ENCODE measurements at regions not wholly inside any gene's neighbourhood (a gene's known extent, or its start where the extent isn't known, plus 50 kb on each side); places are given as distances from the start of the nearest gene placed in this dataset.
"Not testable (repeated sequence)": the region's sequence is repeated elsewhere in the genome, so short reads cannot be mapped to it uniquely, and the experiment has no call there.

DNA sequence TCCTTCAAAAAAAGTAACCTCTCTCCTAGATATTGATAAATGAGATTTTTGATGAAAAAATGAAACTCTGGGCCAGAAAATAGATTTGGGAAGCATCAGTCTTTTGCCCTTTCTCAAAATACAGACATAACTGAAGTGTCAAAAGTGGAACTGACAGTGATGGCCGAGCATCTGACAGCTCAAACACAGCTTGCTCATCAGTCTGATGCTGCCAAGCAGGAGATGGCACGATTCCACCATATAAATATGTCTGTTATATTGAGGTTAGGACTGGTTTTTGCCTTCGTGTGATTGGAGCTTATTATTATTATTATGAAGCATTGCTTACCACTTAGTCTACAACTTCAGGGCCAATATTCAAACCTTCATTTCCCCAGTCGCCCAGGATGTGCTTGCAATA, 152.6 kb upstream of the EPHA3 start:
- DNase-seq (ENCODE audit: low spot score), result no peak

DNA sequence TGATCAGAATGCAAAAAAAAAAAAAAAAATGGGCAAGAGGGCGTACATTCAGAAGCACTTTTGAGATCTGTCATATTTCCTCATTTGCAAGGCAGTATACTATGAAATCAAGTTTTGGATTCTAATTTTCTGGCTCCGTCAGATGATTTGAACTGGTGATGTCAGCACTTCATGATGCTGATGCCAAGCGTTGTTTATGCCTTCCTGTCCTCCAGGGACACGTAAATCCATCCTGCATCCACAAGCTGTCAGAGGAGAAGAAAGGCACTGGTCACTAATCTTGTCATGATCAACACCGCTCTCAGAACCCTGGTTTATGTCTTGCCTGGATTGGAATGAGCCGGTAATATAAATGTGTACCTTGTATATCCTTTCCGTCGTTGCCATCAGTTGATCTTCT, 152.1 kb upstream of the EPHA3 start:
- no peak for DNase-seq (ENCODE audit: low spot score)

DNA sequence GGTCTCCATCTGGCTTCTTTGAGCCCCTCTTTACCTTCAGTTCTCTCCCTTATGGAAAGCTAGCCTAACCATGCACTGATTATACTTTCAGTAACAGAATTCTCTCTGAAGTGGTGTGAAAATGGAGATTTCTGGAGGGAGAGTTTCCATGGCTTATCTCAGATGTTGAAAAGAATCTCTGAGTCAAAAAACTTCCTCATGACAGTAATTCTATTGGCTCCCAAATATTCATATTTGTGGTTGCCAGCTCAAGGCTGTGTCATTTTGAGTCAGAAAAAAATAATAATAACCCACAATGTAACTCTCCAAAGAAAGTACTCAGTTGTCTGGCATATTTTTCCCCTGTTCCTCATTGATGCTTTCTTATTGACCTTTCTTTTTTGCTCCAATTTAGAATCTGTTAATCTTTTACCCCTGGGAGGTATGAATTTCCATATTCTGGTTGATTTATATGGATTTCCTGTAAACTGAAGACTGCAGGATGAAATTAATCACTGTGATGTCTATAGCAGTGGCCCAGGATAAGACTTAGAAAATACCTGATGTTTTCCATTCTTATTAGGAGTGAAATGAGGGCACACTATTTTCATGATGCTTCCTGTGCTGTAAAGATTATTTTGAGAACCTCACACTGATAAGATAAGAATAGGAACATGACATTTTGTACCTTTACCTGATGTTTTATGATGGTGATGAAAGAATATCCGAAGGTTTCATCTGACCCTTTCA, 149.5 kb upstream of the EPHA3 start:
- DNase-seq (ENCODE audit: low spot score), result no peak

DNA sequence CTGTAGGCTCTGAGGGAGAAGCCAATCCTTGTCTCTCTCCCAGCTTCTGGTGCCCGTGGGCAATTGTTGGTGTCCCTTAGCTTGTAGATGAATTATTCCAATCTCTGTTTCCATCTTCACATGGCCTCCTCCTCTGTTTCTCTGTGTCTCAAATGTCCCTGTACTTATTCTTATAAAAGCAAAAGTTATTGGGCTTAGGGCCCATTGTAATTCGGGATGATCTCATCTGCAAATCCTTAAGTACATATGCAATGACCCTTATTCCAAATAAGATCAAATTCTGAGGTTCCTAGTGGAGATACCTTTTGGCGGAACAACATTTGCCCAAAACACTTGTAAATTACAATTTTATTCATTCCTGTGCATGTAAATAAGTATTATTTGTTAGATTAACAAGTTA, 147.4 kb upstream of the EPHA3 start:
- DNase-seq (ENCODE audit: low spot score), result no peak

DNA sequence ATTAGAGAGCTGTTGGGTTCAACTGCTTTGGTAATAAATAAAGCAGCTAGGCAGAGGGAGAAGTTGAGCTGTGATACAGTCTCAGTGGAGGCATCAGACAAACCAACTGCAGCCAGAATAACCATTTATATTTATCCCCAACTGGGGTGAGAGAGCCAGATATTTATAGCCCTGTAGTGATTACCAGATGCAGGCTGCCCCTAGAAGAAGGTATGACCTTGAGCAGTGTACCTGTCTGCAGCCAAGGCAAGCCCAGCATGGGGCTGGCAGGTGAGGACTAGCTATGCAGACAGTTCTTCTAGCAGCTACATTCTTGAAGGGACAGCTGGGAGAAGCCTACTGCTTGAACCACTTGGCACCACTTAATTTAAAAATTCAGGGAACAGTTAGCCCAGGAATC, 144.4 kb upstream of the EPHA3 start:
- DNase-seq (ENCODE audit: low spot score), result no peak

DNA sequence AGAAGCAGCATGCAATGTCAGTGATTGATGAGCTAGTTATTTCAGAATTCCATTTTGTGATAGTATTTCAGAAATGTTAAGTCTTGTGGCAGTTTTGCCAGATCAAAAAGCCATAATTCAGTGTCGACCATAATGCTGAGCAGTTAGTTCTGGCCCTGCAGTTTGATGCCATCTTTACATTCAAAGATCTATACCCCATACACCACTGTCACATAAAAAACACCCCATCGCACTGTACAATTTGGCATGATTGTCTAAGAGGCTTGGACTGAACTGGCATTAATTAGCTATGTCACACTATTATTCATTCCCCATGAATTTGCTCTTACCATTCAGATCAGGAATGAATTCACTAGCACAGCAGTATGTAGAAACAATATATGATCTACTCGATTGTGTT, 127.7 kb upstream of the EPHA3 start:
- no peak for DNase-seq (ENCODE audit: low spot score)

DNA sequence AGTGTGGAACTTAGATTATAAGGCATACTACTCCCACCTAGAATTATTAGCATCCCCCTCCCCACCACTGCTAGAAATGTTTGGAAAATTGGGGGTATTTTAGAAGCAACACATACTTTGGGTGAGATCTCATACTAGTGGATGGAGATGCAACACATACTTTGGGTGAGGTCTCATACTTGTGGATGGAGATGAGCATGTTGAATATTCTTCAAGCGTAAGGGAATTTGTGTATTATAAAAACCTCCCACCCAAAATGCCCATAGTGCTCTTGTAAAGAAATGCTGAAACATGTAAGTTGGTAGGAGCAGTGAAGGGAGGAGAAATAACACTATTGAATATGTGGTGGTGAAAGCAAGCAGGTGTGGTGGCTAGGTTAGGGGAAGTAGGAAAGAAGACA, 124.0 kb upstream of the EPHA3 start:
- DNase-seq (ENCODE audit: low spot score), result no peak

DNA sequence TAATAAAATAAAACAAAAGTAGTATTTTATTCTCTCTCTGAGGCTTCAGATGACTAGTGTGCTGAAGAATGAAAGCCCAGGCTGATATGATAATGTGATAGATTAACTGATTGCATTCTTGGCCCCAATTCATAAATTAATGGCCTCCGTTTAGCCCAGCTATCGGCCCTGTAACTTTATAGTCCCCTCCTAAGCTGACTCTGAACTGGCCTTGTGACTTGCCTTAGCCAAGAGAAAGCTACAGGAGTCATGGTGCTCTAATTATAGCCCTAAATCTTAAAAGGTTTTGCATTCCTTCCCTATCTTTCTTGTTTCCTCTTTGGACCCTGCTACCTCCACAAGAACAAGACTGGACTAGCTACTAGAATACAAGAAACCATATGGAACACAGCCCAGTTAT, 123.2 kb upstream of the EPHA3 start:
- DNase-seq (ENCODE audit: low spot score), result no peak

DNA sequence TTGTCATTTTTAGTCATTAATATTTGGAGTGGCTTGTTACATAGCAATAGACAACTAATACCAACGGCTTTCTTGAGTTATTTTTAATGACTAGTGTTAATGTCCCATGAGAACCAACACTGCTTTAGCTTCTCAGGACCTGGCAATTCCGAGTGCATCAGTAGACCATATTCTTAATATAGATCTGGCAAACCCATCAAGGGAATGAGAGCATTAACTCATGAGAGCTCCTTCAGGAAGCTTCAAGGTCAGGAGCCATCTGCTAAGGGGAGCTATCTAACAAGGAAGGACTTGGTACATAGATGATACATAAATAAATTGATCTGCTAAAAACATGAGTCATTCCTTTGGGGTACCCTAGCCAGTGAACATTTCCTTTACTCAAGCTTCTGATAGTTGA, 122.6 kb upstream of the EPHA3 start:
- no peak for DNase-seq (ENCODE audit: low spot score)

DNA sequence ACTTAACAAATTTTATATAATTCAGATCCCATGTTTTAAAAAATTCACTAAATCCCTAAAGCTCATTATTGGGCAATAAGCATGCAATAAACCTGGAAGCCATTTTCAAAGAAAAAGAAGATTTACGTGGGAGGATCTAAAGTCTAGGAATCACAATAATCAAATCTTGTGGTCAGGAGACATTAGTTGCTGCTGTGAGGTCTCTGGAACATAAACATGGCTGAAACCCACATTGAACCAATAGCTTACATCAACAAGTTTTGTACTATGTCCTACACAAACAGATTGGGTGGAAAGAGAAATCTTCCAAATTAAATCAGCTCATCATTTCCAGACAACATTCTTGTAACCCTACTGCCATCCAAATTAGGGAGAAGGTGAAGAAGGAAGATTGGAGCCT, 121.9 kb upstream of the EPHA3 start:
- no peak for DNase-seq (ENCODE audit: low spot score)

DNA sequence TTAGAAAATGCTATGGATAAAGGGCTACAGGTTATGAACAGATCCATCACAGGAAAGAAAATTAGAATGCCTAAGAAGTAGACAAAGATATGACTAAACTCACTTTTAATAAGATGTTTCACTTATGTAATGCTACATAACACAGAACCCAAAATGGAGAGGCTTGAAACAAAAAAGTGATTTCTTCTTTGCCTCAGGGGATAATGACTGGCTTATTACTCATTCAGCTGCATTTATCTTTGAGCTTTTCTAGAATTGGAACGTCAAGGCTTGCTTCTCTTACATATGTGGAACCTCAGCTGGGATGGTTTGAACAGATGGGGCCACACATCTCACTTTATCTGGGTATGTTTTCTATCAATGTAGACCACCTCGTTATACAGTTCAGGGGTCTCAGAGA, 120.6 kb upstream of the EPHA3 start:
- no peak for DNase-seq (ENCODE audit: low spot score)

DNA sequence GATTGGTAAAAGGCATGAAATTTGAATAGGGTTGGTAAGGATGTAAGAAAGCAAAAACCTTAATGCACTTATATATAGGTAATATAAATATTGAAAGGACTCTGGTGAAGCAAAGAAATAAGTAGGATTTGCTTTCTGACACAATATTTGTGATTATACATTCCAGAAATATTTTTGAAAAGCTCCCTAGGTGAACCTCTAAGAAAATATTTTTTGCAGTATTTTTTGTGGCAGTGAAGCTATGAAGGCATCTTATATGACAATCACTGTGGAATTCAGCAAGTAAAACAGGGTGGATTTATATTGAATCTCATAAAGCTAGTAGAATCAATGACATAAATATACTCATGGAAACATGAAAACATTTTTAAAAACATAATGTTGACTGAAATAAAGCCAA, 119.6 kb upstream of the EPHA3 start:
- no peak for DNase-seq (ENCODE audit: low spot score)

DNA sequence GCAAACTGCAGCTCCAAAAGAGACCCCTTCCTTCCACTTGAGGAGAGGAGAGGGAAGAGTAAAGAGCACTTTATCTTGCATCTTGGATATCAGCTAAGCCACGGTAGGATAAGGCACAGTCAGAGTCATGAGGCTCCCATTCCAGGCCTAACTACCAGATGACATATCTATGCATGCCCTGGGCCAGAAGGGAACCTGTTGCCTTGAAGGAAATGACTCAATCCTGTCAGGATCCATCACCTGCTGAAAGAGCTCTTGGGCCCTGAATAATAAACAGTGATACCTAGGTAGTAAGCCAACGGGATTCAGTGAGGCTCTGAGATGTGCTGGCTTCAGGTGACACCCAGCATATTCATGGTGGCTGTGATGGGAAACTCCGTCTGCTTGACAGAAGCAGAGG, 118.5 kb upstream of the EPHA3 start:
- no peak for DNase-seq (ENCODE audit: low spot score)

DNA sequence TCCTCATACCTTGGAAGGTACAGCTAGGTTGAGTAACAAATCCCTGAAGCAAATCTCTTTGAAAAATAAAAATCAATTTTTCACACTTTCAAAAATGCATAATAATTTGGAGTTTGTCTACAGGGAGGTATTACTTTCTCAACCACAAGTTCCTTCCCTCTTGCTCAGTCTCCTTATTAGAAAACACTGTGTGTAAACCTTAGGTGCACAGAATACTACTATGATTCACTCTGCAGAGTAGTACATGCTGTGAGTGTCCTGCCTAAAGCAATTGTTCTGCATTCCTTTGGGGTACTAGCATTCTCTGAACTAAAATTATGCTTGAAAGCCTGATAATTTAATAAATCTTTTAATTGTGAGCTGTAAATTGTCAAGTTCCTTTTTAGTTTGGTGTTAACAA, 115.9 kb upstream of the EPHA3 start:
- no peak for DNase-seq (ENCODE audit: low spot score)

DNA sequence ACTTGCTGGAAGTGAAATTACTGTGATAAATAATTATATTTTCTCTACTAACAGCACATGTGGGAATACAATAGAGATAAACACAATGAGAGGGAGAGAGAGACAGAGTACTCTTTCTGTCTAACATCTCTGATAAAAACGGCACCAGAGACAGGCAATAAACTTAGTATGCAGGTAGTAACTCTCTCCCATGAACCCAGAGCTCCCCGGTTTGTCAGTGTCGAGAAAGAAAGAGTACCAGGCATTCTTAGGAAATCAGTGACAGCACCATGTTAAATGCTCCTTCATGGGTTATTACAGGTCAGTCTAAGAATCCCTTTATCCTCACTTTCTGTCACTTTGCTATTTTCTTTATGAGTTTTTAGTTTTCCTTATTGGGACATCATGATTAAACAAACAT, 110.7 kb upstream of the EPHA3 start:
- DNase-seq (ENCODE audit: low spot score), result no peak

DNA sequence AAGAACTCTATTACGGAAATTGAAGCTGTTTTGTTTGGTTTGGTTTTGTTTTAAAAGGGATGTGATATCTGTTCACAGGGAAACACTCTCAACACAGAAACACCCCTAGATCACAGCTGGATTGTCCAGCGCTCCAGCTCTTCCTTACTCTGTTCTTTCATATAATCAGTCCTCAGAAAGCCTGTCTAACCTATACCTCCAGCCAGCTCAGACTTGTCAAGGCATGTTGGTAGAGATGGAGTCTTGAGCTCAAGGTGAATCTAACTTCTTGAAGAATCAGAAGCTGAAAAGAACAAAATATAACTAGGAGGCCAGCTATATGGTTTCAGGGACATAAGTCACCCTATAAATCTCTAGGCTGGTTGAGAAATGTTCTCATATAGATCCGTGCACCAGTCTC, 110.2 kb upstream of the EPHA3 start:
- no peak for DNase-seq (ENCODE audit: low spot score)

DNA sequence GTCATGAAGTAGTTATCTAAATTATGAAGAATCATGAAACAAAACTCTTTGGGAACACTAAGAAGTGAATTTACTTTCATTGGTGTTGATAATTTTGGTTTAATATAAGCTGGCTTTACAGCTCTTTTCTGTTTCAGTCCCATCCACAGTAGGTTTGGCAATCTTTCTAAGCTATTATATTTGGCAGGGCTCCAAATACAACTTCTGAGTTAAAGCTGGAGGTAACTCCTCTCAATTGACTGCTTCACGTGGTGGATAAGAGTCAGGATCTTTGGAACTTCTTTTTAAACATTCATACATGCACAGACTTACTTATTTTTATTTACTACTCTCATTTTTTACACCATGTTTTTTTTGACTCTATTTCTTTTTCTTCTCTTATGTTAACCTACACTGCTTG, 106.5 kb upstream of the EPHA3 start:
- DNase-seq (ENCODE audit: low spot score), result no peak

DNA sequence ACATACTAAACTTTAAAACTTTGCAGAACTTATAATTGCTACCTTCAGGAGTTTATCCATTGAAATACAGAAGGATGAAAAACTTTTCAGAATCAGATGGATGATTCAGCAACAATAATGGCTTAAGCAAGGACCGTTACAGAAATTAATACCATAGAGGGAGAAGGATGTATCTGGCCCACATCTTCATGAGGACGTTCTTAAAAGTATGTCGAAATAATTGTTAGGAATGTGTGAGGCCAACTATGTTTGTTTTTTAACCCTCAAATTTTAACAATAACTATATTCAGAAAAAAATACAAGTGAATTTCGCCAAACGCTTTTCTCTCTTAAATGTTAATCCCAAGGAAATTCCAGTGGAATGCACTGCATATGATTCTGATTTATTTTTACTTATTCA, 105.2 kb upstream of the EPHA3 start:
- DNase-seq (ENCODE audit: low spot score), result no peak

DNA sequence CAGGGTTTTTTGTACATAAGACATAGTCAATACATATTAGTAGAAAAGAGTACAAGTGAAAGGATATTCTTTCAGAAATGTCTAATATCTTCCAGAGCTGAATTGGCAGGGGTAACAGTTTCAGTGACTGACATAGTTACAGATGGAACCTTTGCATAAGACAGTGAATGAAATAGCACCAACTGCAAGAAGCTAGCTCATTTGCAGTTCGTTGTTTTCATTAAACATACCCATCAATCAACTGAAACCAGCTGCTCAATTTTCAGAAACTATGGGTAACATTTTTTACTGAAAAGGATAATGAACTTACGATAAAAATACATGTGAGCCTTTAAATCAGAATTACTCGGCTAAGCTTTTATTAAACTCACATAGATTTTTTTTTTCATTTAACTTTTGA, 93.9 kb upstream of the EPHA3 start:
- DNase-seq (ENCODE audit: low spot score), result no peak

DNA sequence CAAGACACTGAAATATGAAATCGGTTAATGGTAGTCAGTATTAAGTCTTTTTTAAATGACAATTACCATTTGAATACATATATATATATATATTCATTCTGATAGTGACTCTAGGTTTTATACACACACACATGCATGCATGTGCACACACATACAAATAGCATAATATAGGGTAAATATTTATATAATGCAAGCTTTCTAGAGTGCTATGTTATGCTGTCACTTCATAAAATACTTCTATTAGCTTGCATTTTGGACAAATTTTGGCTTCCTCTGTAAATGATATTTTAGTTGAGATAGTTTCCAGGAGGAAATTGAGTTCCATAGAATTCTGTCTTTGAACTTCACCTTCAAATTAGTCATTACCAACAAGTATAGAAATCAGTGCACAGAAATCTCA, 89.9 kb upstream of the EPHA3 start:
- no peak for DNase-seq (ENCODE audit: low spot score)

DNA sequence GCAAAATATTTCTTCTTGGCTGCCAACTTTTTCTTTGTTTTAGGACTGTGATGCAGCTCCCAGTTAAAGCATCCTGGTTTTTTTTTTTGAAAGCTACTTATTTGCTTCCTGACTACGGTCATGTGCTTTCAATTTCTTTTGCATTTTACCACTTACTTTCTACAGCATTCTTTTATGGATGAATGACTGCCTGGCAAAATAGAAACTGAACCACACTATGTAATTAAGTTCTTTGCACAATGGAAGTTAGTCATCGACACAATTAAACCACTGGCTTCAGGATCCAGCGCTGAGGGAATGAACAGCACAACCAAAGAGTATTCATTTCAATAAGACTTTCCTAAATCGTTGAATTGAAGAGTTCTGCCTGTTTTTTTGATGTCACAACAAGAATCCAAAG, 82.2 kb upstream of the EPHA3 start:
- DNase-seq (ENCODE audit: low spot score), result peak; percentile 41

DNA sequence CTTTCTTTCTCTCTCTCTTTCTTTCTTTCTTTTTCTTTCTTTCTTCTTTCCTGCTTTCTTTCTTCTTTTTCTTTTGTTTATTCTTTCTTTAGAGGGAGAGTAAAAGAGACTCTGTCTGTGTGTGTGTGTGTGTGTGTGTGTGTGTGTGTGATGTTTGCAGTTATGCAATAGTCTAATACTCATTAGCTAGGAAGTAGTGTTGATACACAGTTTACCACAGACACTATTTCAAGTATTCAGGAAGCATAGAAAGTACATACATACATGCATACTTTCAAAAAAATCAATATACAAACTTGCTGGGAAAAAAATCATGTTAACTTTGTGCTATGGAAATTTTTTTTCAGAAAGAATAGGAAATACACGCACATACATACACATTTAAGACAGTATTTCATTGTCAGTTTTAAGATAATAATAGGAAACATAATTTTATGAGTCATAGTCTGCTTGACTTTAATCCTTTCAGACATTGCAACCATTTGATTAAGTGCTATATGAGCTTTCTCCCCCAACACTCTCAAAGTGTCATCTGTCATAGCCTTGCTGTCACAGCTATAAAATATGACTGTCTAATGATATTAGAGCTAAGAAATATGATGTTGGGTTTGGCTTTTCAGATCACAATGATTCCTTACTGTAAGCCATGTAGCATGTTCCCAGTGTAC, 74.9 kb upstream of the EPHA3 start:
- DNase-seq (ENCODE audit: low spot score), result no peak

DNA sequence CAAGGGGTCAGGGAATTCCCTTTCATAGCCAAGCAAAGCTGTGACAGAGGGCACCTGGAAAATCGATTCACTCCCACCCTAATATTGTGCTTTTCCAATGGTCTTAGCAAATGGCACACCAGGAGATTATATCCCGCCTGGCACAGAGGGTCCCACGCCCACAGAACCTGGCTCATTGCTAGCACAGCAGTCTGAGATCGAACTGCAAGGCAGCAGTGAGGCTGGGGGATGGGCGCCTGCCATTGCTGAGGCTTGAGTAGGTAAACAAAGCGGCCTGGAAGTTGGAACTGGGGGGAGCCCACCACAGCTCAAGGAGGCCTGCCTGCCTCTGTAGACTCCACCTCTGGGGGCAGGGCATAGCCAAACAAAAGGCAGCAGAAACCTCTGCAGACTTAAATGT, 72.7 kb upstream of the EPHA3 start:
- not testable (repeated sequence) for DNase-seq (ENCODE audit: low spot score)

DNA sequence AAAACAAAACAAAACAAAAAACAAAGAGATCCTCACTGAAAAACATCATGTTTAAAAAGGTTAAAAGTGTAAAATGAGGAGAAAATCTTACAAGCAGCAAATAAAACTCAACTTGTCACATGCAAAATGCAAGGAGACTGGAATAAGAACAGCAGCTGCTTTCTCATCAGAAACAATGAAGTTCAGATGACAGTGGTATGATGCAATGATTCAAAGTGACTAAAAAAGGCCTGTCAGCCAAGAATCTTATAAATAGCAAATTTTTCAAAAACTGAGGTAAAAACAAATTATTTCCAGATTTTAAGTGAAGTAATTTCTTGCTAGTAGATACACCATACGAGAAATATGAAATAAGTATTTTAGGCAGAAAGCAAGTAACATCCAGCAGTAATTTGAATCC, 68.6 kb upstream of the EPHA3 start:
- DNase-seq (ENCODE audit: low spot score), result no peak

Measured in pons (tissue), 1 donor.